ENCODE measurements at regions not wholly inside any gene's neighbourhood (a gene's known extent, or its start where the extent isn't known, plus 50 kb on each side); places are given as distances from the start of the nearest gene placed in this dataset.

GRCh38 chr3:5520237-5520636, 332.7 kb downstream of the EDEM1 start:
- H3K9me3 ChIP-seq (replicated peaks) = peaks cover 34% of the 10 kb centered on the region
- no peaks in the 10 kb centered on the region for H3K27me3 ChIP-seq (ENCODE audit: low read depth)
- H3K4me1 ChIP-seq = no peaks in the 10 kb centered on the region
- intact Hi-C loops (cut with micrococcal nuclease) = no loop called here
- TF ChIP-seq CTCF (IDR thresholded peaks at IDR 0.05; ENCODE audit: borderline replicate concordance) = no peak
- no peak for DNase-seq
- H3K27ac ChIP-seq (replicated peaks) = no peak overlapping the region
- H3K36me3 ChIP-seq = no peaks in the 10 kb centered on the region
- H3K4me3 ChIP-seq = no peak overlapping the region

DNA sequence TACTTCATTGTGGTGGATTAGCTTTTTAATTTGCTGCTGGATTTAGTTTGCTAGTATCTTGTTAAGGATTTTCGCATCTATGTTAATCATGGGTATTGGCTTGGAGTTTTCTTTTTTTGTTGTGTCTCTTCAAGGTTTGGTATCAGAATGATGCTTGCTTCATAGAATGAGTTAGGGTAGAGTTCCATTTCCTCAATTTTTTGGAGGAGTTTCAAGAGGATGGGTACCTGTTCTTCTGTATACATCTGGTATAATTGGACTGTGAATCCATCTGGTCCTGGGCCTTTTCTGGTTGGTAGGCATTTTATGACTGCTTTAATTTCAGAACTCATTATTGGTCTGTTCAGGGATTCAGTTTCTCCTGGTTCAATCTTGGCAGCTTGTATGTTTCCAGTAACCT, 335.6 kb downstream of the EDEM1 start:
- no peaks in the 10 kb centered on the region for H3K36me3 ChIP-seq
- no peak overlapping the region for H3K4me3 ChIP-seq
- no peak for TF ChIP-seq CTCF (IDR thresholded peaks at IDR 0.05; ENCODE audit: borderline replicate concordance)
- intact Hi-C loops (cut with micrococcal nuclease) = no loop called here
- H3K27me3 ChIP-seq (ENCODE audit: low read depth) = no peaks in the 10 kb centered on the region
- peaks cover 16% of the 10 kb centered on the region for H3K9me3 ChIP-seq (replicated peaks)
- DNase-seq = no peak
- H3K27ac ChIP-seq (replicated peaks) = no peak overlapping the region
- H3K4me1 ChIP-seq = no peaks in the 10 kb centered on the region

- intact Hi-C loops (cut with micrococcal nuclease) = no loop called here
- DNase-seq = no peak
- H3K27ac ChIP-seq (replicated peaks) = no peak overlapping the region
- peaks cover 4% of the 10 kb centered on the region for H3K9me3 ChIP-seq (replicated peaks)
- peaks cover 9% of the 10 kb centered on the region for H3K27me3 ChIP-seq (ENCODE audit: low read depth)
- no peak for TF ChIP-seq CTCF (IDR thresholded peaks at IDR 0.05; ENCODE audit: borderline replicate concordance)
- no peaks in the 10 kb centered on the region for H3K36me3 ChIP-seq
- no peak overlapping the region for H3K4me3 ChIP-seq
- H3K4me1 ChIP-seq = no peaks in the 10 kb centered on the region
Observed at GRCh38 chr3:5531039-5531438, 343.5 kb downstream of the EDEM1 start.

- Histone ChIP-seq H3K36me3 (no peaks in the 10 kb centered on the region), H3K4me1 (no peaks in the 10 kb centered on the region)
- TF ChIP-seq CTCF (IDR thresholded peaks at IDR 0.05; ENCODE audit: borderline replicate concordance) = no peak
Observed at GRCh38 chr3:5531741-5532290, 344.3 kb downstream of the EDEM1 start.

DNA sequence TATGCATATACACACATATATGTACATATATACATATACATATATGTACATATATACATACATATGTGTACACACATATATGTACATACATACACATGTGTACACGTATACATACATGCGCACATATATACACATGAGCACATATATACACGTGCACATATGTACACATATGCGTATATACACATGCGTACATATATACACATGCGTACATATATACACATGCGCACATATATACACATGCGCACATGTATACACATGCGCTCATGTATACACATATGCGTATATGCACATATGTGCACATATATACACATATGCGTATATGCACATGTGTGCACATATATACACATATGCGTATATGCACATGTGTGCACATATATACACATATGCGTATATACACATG, 353.0 kb downstream of the EDEM1 start:
- intact Hi-C loops (cut with micrococcal nuclease) = no loop called here
- H3K4me1 ChIP-seq = no peaks in the 10 kb centered on the region

More at GRCh38 chr3:5531741-5532290, 344.3 kb downstream of the EDEM1 start:
- no peak overlapping the region for H3K4me3 ChIP-seq
- no peak for DNase-seq
- no peak overlapping the region for H3K27ac ChIP-seq (replicated peaks)
- peaks cover 9% of the 10 kb centered on the region for H3K27me3 ChIP-seq (ENCODE audit: low read depth)
- intact Hi-C loops (cut with micrococcal nuclease) = no loop called here
- H3K9me3 ChIP-seq (replicated peaks) = peaks cover 4% of the 10 kb centered on the region

More for the DNA sequence above, 353.0 kb downstream of the EDEM1 start:
- H3K4me3 ChIP-seq = no peak overlapping the region
- peaks cover 29% of the 10 kb centered on the region for H3K9me3 ChIP-seq (replicated peaks)
- no peak overlapping the region for H3K27ac ChIP-seq (replicated peaks)
- no peaks in the 10 kb centered on the region for H3K27me3 ChIP-seq (ENCODE audit: low read depth)
- no peaks in the 10 kb centered on the region for H3K36me3 ChIP-seq
- TF ChIP-seq CTCF (IDR thresholded peaks at IDR 0.05; ENCODE audit: borderline replicate concordance) = no peak
- DNase-seq = no peak

Data from left ventricle myocardium inferior (tissue), 1 donor.